Endodermal cell (in vitro differentiated cells): ENCODE measurements at regions not wholly inside any gene's neighbourhood (a gene's known extent, or its start where the extent isn't known, plus 50 kb on each side); places are given as distances from the start of the nearest gene placed in this dataset.

Experiments used
- DNase-seq: peaks from one replicate; pipeline ENCODE4 v3.0.0-alpha.2; 2017
- H3K27ac ChIP-seq: 2 replicates; pipeline ENCODE4 v1.5.1; 2013; ENCODE audit warnings: mild to moderate bottlenecking, low read depth, low read length, moderate library complexity
- H3K27me3 ChIP-seq: 2 replicates; pipeline ENCODE4 v1.6.1; 2013; ENCODE audit warnings: mild to moderate bottlenecking, low read length, moderate library complexity; ENCODE audit not compliant: insufficient read depth, control insufficient read depth, poor library complexity, severe bottlenecking
- H3K36me3 ChIP-seq: 2 replicates; pipeline ENCODE4 v1.7.0; 2013; ENCODE audit warnings: mild to moderate bottlenecking, low read length, moderate library complexity; ENCODE audit not compliant: control insufficient read depth, insufficient read depth
- H3K4me1 ChIP-seq: one replicate; pipeline ENCODE4 v1.7.0; 2013; ENCODE audit warnings: low read length; ENCODE audit not compliant: control insufficient read depth, insufficient read depth
- H3K4me3 ChIP-seq: 2 replicates; pipeline ENCODE4 v1.5.1; 2013; ENCODE audit warnings: mild to moderate bottlenecking, low read length, moderate library complexity
- H3K9ac ChIP-seq: 2 replicates; pipeline ENCODE4 v1.6.1; 2013; ENCODE audit warnings: mild to moderate bottlenecking, low read length, moderate library complexity; ENCODE audit not compliant: poor library complexity, severe bottlenecking; ENCODE audit errors: extremely low read depth
- H3K9me3 ChIP-seq: 2 replicates; pipeline ENCODE4 v1.6.1; 2013; ENCODE audit warnings: mild to moderate bottlenecking, low read length, moderate library complexity; ENCODE audit not compliant: control insufficient read depth
- H3K27ac Mint-ChIP-seq: 2 replicates; pipeline ENCODE4 v1.8.0; 2020; ENCODE audit warnings: mixed read lengths
- H3K27me3 Mint-ChIP-seq: 2 replicates; pipeline ENCODE4 v1.8.0; 2021; ENCODE audit warnings: mild to moderate bottlenecking, mixed read lengths; ENCODE audit not compliant: insufficient read depth
- H3K36me3 Mint-ChIP-seq: 2 replicates; pipeline ENCODE4 v1.8.0; 2020; ENCODE audit warnings: low read depth, mixed read lengths
- H3K4me1 Mint-ChIP-seq: 2 replicates; pipeline ENCODE4 v1.8.0; 2020; ENCODE audit warnings: mixed read lengths
- H3K4me3 Mint-ChIP-seq: 2 replicates; pipeline ENCODE4 v1.8.0; 2020; ENCODE audit warnings: mild to moderate bottlenecking, moderate library complexity, mixed read lengths
- H3K9me3 Mint-ChIP-seq: 2 replicates; pipeline ENCODE4 v1.8.0; 2020; ENCODE audit warnings: mild to moderate bottlenecking, mixed read lengths
- CTCF ChIP-seq: fragments of 200-600 bp; sonication (generic); conservative IDR thresholded peaks from 2 replicates; pipeline ENCODE4 v1.5.0; 2021; ENCODE audit warnings: antibody characterized with exemption, mild to moderate bottlenecking
- WGBS, 2 experiments: methylation state at CpG; one replicate each; pipeline versions ENCODE4 v1.1.5 to v1.1.7; 2013; ENCODE audit warnings: missing lambda C conversion rate in 2 of 2, mixed read lengths in 1 of 2; ENCODE audit not compliant: insufficient coverage in 1 of 2, insufficient read length in 1 of 2; 5-methylcytosine and 5-hydroxymethylcytosine counted together

- H3K27me3 ChIP-seq: no peaks in the 10 kb centered on the region
- TF ChIP-seq CTCF: no peak
- 60 to 87% methylated on average over 1 to 5 of the region's 5 CpGs for WGBS, 2 experiments
- no peak overlapping the region for H3K4me3 Mint-ChIP-seq
- no peak overlapping the region for H3K4me3 ChIP-seq
- no peak overlapping the region for H3K27ac Mint-ChIP-seq
- H3K36me3 ChIP-seq: no peaks in the 10 kb centered on the region
- H3K27ac ChIP-seq: no peak overlapping the region
- no peak overlapping the region for H3K9ac ChIP-seq
- no peaks in the 10 kb centered on the region for H3K27me3 Mint-ChIP-seq
- H3K4me1 Mint-ChIP-seq: no peaks in the 10 kb centered on the region
- no peaks in the 10 kb centered on the region for H3K4me1 ChIP-seq
- no peaks in the 10 kb centered on the region for H3K9me3 Mint-ChIP-seq
- no peaks in the 10 kb centered on the region for H3K9me3 ChIP-seq
- no peaks in the 10 kb centered on the region for H3K36me3 Mint-ChIP-seq
- DNase-seq: no peak
Observed at GRCh38 chr5:20056933-20057332, 68.9 kb upstream of the CDH18 start.

- no peaks in the 10 kb centered on the region for H3K27me3 Mint-ChIP-seq
- no peak overlapping the region for H3K4me3 Mint-ChIP-seq
- no peaks in the 10 kb centered on the region for H3K36me3 Mint-ChIP-seq
- H3K9me3 Mint-ChIP-seq: no peaks in the 10 kb centered on the region
- Histone ChIP-seq H3K36me3 (no peaks in the 10 kb centered on the region), H3K27ac (no peak overlapping the region), H3K9me3 (no peaks in the 10 kb centered on the region), H3K4me1 (no peaks in the 10 kb centered on the region), H3K4me3 (no peak overlapping the region), H3K27me3 (no peaks in the 10 kb centered on the region), H3K9ac (no peak overlapping the region)
- WGBS, 2 experiments: 96% methylated on average over 1 of the region's 1 CpG; no CpG with 5 or more reads in 1 of the 2 experiments
- no peak overlapping the region for H3K27ac Mint-ChIP-seq
- no peaks in the 10 kb centered on the region for H3K4me1 Mint-ChIP-seq
- no peak for TF ChIP-seq CTCF
- no peak for DNase-seq
Observed at GRCh38 chr5:20055301-20055700, 67.3 kb upstream of the CDH18 start.

GRCh38 chr5:20050262-20050661 is 62.3 kb upstream of the CDH18 start:
- DNase-seq: no peak
- Histone ChIP-seq H3K27ac (no peak overlapping the region), H3K9ac (no peak overlapping the region), H3K27me3 (no peaks in the 10 kb centered on the region), H3K4me3 (no peak overlapping the region), H3K9me3 (no peaks in the 10 kb centered on the region), H3K36me3 (no peaks in the 10 kb centered on the region), H3K4me1 (peaks cover 7% of the 10 kb centered on the region)
- Mint-ChIP-seq H3K9me3 (no peaks in the 10 kb centered on the region), H3K36me3 (no peaks in the 10 kb centered on the region), H3K27me3 (no peaks in the 10 kb centered on the region), H3K27ac (no peak overlapping the region), H3K4me3 (no peak overlapping the region), H3K4me1 (peaks cover 19% of the 10 kb centered on the region)
- no peak for TF ChIP-seq CTCF
